Neuron (in vitro differentiated cells): ENCODE measurements at regions not wholly inside any gene's neighbourhood (a gene's known extent, or its start where the extent isn't known, plus 50 kb on each side); places are given as distances from the start of the nearest gene placed in this dataset.
A peak's percentile ranks its signal among the peaks of the same experiment; 100 is the strongest.

Source experiments
- H2AFZ ChIP-seq: one replicate; pipeline ENCODE4 v1.6.1; 2013; ENCODE audit warnings: low read depth, mild to moderate bottlenecking, inconsistent platforms, low read length, moderate library complexity
- H3K27me3 ChIP-seq: one replicate; pipeline ENCODE4 v1.6.1; 2013; ENCODE audit warnings: low read length; ENCODE audit not compliant: insufficient read depth
- H3K36me3 ChIP-seq: one replicate; pipeline ENCODE4 v1.6.1; 2013; ENCODE audit warnings: low read length; ENCODE audit not compliant: insufficient read depth
- H3K4me1 ChIP-seq: one replicate; pipeline ENCODE4 v1.6.1; 2013; ENCODE audit warnings: low read length; ENCODE audit not compliant: insufficient read depth
- H3K4me3 ChIP-seq: 2 replicates; pipeline ENCODE4 v1.5.1; 2013; ENCODE audit warnings: mild to moderate bottlenecking, low read length, moderate library complexity
- H3K9me3 ChIP-seq: one replicate; pipeline ENCODE4 v1.6.1; 2013; ENCODE audit warnings: low read length

DNA sequence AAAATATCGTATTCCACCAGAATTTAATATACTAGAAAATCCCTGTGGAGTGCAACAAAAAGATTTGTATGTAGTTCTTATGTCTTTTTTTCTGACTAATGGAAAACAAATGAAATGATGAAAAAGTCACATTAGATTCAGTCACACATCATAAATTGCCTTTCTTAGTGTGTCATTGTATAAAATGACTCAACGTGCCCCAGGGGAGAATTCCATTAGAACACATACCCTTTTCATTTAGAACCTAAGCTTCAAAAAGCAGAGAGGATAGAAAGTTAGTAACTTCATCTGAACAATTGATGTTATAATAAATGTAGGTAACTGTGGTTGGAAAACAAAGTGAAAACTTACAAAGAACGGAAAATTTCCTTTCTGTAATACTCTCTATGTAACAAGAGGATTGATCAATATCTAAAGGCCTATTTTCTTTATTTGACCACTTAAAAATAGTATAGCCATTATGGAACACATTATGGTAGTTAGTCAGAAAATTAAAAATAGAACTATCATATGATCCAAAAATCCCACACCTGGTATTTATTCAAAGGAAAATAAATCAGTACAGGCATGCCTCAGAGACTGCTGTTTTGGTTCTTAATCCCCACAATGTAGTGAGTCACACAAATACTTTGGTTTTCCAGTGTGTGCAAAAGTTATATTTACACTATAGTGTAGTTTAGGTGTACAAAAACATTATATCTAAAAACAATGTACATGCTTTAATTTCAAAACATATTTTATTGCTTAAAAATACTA is 1016.1 kb downstream of the KCNT2 start:
- H3K9me3 ChIP-seq = no peaks in the 10 kb centered on the region
- no peak overlapping the region for H3K4me3 ChIP-seq
- H3K4me1 ChIP-seq = peaks cover 3% of the 10 kb centered on the region

GRCh38 chr1:195590649-195591048 is 1017.6 kb downstream of the KCNT2 start:
- Histone ChIP-seq H3K4me1 (peaks cover 3% of the 10 kb centered on the region), H2AFZ (no peak overlapping the region), H3K27me3 (no peaks in the 10 kb centered on the region), H3K4me3 (no peak overlapping the region), H3K36me3 (no peaks in the 10 kb centered on the region), H3K9me3 (no peaks in the 10 kb centered on the region)

More for the DNA sequence above, 1016.1 kb downstream of the KCNT2 start:
- no peak overlapping the region for H2AFZ ChIP-seq
- no peaks in the 10 kb centered on the region for H3K36me3 ChIP-seq
- H3K27me3 ChIP-seq = no peaks in the 10 kb centered on the region

GRCh38 chr1:195584870-195585624 is 1023.2 kb downstream of the KCNT2 start:
- Histone ChIP-seq H3K4me1 (no peaks in the 10 kb centered on the region), H3K27me3 (no peaks in the 10 kb centered on the region), H3K4me3 (no peak overlapping the region), H3K36me3 (no peaks in the 10 kb centered on the region), H3K9me3 (no peaks in the 10 kb centered on the region), H2AFZ (no peak overlapping the region)

DNA sequence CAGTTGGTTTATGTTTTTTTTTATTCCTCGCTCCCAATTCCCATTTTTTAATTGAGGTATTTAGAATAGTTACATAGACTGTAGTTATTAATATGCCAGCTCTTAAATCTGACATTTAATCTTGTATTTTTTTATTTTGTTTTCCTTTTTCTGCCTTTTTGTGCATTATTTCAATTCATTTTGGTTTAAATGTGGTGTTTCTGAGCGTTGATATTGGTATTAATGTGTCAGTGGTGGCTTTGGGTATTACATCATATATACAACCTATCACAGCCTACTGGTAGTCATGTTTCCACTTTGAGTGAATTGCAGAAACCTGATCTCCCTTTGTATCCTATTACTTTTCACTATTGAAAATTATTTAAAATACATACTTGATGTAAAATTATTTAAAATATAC is 1027.3 kb downstream of the KCNT2 start:
- H3K4me3 ChIP-seq = no peak overlapping the region
- H3K27me3 ChIP-seq = no peaks in the 10 kb centered on the region
- no peaks in the 10 kb centered on the region for H3K36me3 ChIP-seq
- H3K4me1 ChIP-seq = no peaks in the 10 kb centered on the region
- H2AFZ ChIP-seq = no peak overlapping the region
- no peaks in the 10 kb centered on the region for H3K9me3 ChIP-seq

GRCh38 chr1:195577748-195578147 is 1030.5 kb downstream of the KCNT2 start:
- Histone ChIP-seq H2AFZ (no peak overlapping the region), H3K4me3 (no peak overlapping the region), H3K4me1 (no peaks in the 10 kb centered on the region), H3K9me3 (no peaks in the 10 kb centered on the region), H3K36me3 (no peaks in the 10 kb centered on the region), H3K27me3 (no peaks in the 10 kb centered on the region)

DNA sequence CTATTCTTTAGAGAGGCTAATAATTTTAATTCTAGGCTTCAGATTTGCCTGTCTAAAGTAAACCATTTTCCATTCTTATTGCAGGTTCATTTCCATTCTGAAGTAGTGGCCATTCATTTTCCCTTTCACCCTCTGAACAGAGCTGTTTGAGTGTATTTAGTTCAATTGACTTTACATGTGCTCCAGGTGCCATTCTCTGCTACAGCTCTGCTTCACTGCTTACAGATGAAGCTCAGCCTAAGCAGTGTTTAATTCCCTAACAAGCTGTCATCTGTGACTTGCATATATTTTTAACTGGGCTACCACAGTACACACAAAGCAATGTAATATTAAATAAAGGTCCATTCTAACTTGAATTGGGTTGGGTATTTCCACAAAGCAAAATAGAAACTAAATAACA is 1031.6 kb downstream of the KCNT2 start:
- H3K4me3 ChIP-seq = no peak overlapping the region
- H2AFZ ChIP-seq = no peak overlapping the region
- no peaks in the 10 kb centered on the region for H3K9me3 ChIP-seq
- H3K27me3 ChIP-seq = no peaks in the 10 kb centered on the region
- no peaks in the 10 kb centered on the region for H3K4me1 ChIP-seq
- H3K36me3 ChIP-seq = no peaks in the 10 kb centered on the region

DNA sequence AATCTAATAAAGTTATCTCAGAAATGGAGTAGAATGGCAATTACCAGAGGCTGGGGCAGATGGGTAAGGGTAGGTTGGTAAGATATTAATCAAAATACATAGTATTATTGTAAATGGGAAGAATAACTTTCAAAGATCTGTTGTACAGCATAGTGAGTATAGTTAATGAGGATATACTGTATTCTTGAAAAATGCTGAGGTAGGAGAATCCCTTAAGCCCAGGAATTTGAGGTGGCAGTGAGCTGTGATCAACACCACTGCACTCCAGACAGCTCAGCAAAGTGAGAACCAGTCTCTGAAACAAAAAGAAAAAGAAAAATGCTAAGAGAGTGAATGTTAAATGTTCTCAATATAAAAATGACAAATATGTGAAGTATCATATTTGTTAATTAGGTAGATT is 1033.7 kb downstream of the KCNT2 start:
- no peaks in the 10 kb centered on the region for H3K27me3 ChIP-seq
- H3K9me3 ChIP-seq = no peaks in the 10 kb centered on the region
- H3K4me1 ChIP-seq = no peaks in the 10 kb centered on the region
- no peak overlapping the region for H3K4me3 ChIP-seq
- no peaks in the 10 kb centered on the region for H3K36me3 ChIP-seq
- H2AFZ ChIP-seq = no peak overlapping the region

DNA sequence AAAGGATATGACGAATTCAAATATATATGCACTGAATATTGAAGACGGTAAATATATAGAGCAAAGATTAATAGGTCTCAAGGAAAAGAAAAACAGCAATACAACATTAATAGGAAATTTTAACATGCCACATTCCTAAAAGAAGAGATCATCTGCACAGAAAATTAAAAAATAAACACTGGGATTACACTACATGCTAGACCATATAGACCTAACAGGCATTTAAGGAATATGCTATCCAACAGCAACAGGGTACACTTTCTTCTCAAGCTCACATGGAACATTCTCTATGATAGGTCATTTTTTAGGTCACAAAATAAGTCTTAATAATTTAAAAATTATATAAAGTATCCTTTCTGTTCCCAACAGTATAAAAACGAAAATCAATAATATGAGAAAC is 1038.3 kb downstream of the KCNT2 start:
- Histone ChIP-seq H3K4me1 (no peaks in the 10 kb centered on the region), H3K4me3 (no peak overlapping the region), H3K9me3 (no peaks in the 10 kb centered on the region), H3K36me3 (no peaks in the 10 kb centered on the region), H2AFZ (no peak overlapping the region), H3K27me3 (no peaks in the 10 kb centered on the region)

- Histone ChIP-seq H3K27me3 (no peaks in the 10 kb centered on the region), H3K9me3 (no peaks in the 10 kb centered on the region), H3K4me3 (no peak overlapping the region), H2AFZ (no peak overlapping the region), H3K4me1 (no peaks in the 10 kb centered on the region), H3K36me3 (no peaks in the 10 kb centered on the region)
These were observed 1039.9 kb downstream of the KCNT2 start for GRCh38 chr1:195568389-195568788.

- Histone ChIP-seq H3K9me3 (no peaks in the 10 kb centered on the region), H3K27me3 (no peaks in the 10 kb centered on the region), H3K4me3 (no peak overlapping the region), H2AFZ (no peak overlapping the region), H3K4me1 (no peaks in the 10 kb centered on the region), H3K36me3 (no peaks in the 10 kb centered on the region)
These were observed 1046.2 kb downstream of the KCNT2 start for GRCh38 chr1:195562074-195562473.

DNA sequence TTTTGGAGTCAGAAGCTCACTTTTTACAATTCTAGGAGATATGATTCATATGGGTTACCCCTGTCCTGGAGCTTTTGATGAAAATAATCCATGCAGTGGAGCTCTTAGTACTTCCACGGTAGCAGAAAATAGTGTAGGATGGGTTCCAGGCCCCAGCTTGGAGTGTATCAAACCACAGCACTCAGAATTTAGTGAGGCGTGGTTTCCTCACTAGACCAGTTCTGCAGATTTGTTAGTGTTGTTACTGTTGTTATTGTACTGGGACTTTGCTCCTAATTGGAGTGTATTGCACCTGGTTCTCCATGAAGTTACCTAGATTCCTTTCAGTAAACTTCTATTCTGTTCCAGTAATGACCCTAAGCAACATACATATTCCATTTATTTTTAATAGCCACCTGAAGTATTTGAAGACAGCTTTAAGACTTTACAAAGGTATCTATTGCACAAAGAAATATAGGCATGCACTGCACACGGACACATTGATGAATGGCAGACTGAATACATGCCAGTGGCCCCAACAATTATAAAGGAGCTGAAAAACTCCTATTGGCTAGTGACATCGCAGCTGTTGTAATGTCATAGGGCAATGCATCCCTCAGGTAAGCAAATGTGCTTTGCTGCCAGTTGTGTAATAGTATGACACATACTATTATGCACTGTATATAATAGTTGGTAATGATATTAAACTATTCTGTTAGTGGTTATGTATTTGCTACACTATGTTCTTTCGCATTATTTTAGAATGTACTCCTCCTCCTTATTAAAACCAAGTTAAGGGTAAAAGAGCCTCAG is 1058.0 kb downstream of the KCNT2 start:
- Histone ChIP-seq H3K4me3 (no peak overlapping the region), H3K9me3 (no peaks in the 10 kb centered on the region), H2AFZ (no peak overlapping the region), H3K27me3 (no peaks in the 10 kb centered on the region), H3K36me3 (no peaks in the 10 kb centered on the region), H3K4me1 (peaks cover 8% of the 10 kb centered on the region)

- Histone ChIP-seq H3K4me3 (no peak overlapping the region), H2AFZ (peak overlapping the region; percentile 16), H3K9me3 (no peaks in the 10 kb centered on the region), H3K27me3 (no peaks in the 10 kb centered on the region), H3K36me3 (no peaks in the 10 kb centered on the region), H3K4me1 (no peaks in the 10 kb centered on the region)
These were observed 1077.3 kb downstream of the KCNT2 start for GRCh38 chr1:195530961-195531360.

GRCh38 chr1:195529881-195530280 is 1078.4 kb downstream of the KCNT2 start:
- Histone ChIP-seq H3K4me3 (no peak overlapping the region), H3K4me1 (no peaks in the 10 kb centered on the region), H3K27me3 (no peaks in the 10 kb centered on the region), H3K9me3 (no peaks in the 10 kb centered on the region), H2AFZ (no peak overlapping the region), H3K36me3 (no peaks in the 10 kb centered on the region)
